Activated T-cell treated with anti-CD3 and anti-CD28 coated beads, Interleukin-2, amount 50 U/mL, for 4 hours (primary cell): ENCODE measurements at regions not wholly inside any gene's neighbourhood (a gene's known extent, or its start where the extent isn't known, plus 50 kb on each side); places are given as distances from the start of the nearest gene placed in this dataset.

Experiments
- ATAC-seq, 2 donors: fragments of 200-7000 bp; cut with Tn5 transposase; one replicate each; pipeline ENCODE4 v1.10.0; 2021
- DNase-seq: peaks from one replicate; pipeline ENCODE4 v3.0.0-alpha.2; 2020
- H3K27me3 Mint-ChIP-seq: one replicate; pipeline ENCODE4 v1.8.0; 2021; ENCODE audit warnings: low read depth, mixed read lengths
- H3K36me3 Mint-ChIP-seq: one replicate; pipeline ENCODE4 v1.8.0; 2022; ENCODE audit warnings: mixed read lengths; ENCODE audit not compliant: insufficient read depth
- H3K4me1 Mint-ChIP-seq: one replicate; pipeline ENCODE4 v1.8.0; 2021; ENCODE audit warnings: low read depth, mixed read lengths
- H3K4me3 Mint-ChIP-seq: one replicate; pipeline ENCODE4 v1.8.0; 2021; ENCODE audit warnings: mild to moderate bottlenecking, moderate library complexity, mixed read lengths
- H3K9me3 Mint-ChIP-seq: one replicate; pipeline ENCODE4 v1.8.0; 2021; ENCODE audit warnings: mixed read lengths

- Mint-ChIP-seq H3K4me1 (peaks cover 2% of the 10 kb centered on the region), H3K4me3 (no peak overlapping the region), H3K36me3 (no peaks in the 10 kb centered on the region), H3K27me3 (peaks cover 12% of the 10 kb centered on the region), H3K9me3 (no peaks in the 10 kb centered on the region)
- DNase-seq, result no peak
- ATAC-seq, result no peak
Observed at GRCh38 chr2:64861452-64862397, 127.5 kb upstream of the SLC1A4 start.

GRCh38 chr2:64862623-64863022 lies 126.6 kb upstream of the SLC1A4 start:
- no peak for ATAC-seq
- DNase-seq, result no peak
- Mint-ChIP-seq H3K9me3 (no peaks in the 10 kb centered on the region), H3K27me3 (peaks cover 14% of the 10 kb centered on the region), H3K36me3 (no peaks in the 10 kb centered on the region), H3K4me3 (no peak overlapping the region), H3K4me1 (peaks cover 2% of the 10 kb centered on the region)

- H3K36me3 Mint-ChIP-seq, result no peaks in the 10 kb centered on the region
- ATAC-seq, result no peak
Observed at GRCh38 chr2:64863097-64863820, 125.9 kb upstream of the SLC1A4 start.

GRCh38 chr2:64865073-64865830 lies 123.9 kb upstream of the SLC1A4 start:
- H3K4me3 Mint-ChIP-seq, result peak overlapping the region; percentile 73
- H3K4me1 Mint-ChIP-seq, result no peaks in the 10 kb centered on the region
- DNase-seq (peak; percentile 52), ATAC-seq (peak; percentile 79 to 85)
- peaks cover 5% of the 10 kb centered on the region for H3K27me3 Mint-ChIP-seq
- H3K9me3 Mint-ChIP-seq, result no peaks in the 10 kb centered on the region
- H3K36me3 Mint-ChIP-seq, result no peaks in the 10 kb centered on the region

More at GRCh38 chr2:64863097-64863820, 125.9 kb upstream of the SLC1A4 start:
- no peak for DNase-seq
- Mint-ChIP-seq H3K27me3 (peaks cover 14% of the 10 kb centered on the region), H3K4me3 (no peak overlapping the region), H3K4me1 (peaks cover 2% of the 10 kb centered on the region), H3K9me3 (no peaks in the 10 kb centered on the region)

GRCh38 chr2:64865831-64866345 lies 123.3 kb upstream of the SLC1A4 start:
- Mint-ChIP-seq H3K36me3 (no peaks in the 10 kb centered on the region), H3K27me3 (peaks cover 5% of the 10 kb centered on the region), H3K4me3 (peak overlapping the region; percentile 26), H3K4me1 (no peaks in the 10 kb centered on the region), H3K9me3 (no peaks in the 10 kb centered on the region)
- no peak for ATAC-seq
- no peak for DNase-seq

- Mint-ChIP-seq H3K4me1 (no peaks in the 10 kb centered on the region), H3K9me3 (no peaks in the 10 kb centered on the region), H3K36me3 (no peaks in the 10 kb centered on the region), H3K4me3 (peak overlapping the region; percentile 5), H3K27me3 (peaks cover 5% of the 10 kb centered on the region)
- ATAC-seq, result no peak
- DNase-seq, result no peak
Observed at GRCh38 chr2:64866797-64867196, 122.4 kb upstream of the SLC1A4 start.

- peaks cover 5% of the 10 kb centered on the region for H3K27me3 Mint-ChIP-seq
- no peaks in the 10 kb centered on the region for H3K4me1 Mint-ChIP-seq
- H3K4me3 Mint-ChIP-seq, result no peak overlapping the region
- ATAC-seq, result no peak
- DNase-seq, result no peak
- no peaks in the 10 kb centered on the region for H3K9me3 Mint-ChIP-seq
- no peaks in the 10 kb centered on the region for H3K36me3 Mint-ChIP-seq
Observed at GRCh38 chr2:64867253-64867996, 121.8 kb upstream of the SLC1A4 start.

- no peak for DNase-seq
- peaks cover 6% of the 10 kb centered on the region for H3K4me1 Mint-ChIP-seq
Observed at GRCh38 chr2:64869126-64869525, 120.1 kb upstream of the SLC1A4 start.

GRCh38 chr2:64873472-64873924 lies 115.7 kb upstream of the SLC1A4 start:
- DNase-seq (peak; percentile 79), ATAC-seq (peak; percentile 82 to 83)
- no peaks in the 10 kb centered on the region for H3K9me3 Mint-ChIP-seq
- H3K4me1 Mint-ChIP-seq, result peaks cover 6% of the 10 kb centered on the region
- H3K4me3 Mint-ChIP-seq, result no peak overlapping the region
- peaks cover 4% of the 10 kb centered on the region for H3K27me3 Mint-ChIP-seq
- no peaks in the 10 kb centered on the region for H3K36me3 Mint-ChIP-seq

More at GRCh38 chr2:64869126-64869525, 120.1 kb upstream of the SLC1A4 start:
- H3K4me3 Mint-ChIP-seq, result no peak overlapping the region
- H3K9me3 Mint-ChIP-seq, result no peaks in the 10 kb centered on the region
- H3K27me3 Mint-ChIP-seq, result peaks cover 5% of the 10 kb centered on the region
- no peaks in the 10 kb centered on the region for H3K36me3 Mint-ChIP-seq
- ATAC-seq, result no peak

- DNase-seq (no peak), ATAC-seq (no peak)
- Mint-ChIP-seq H3K4me1 (peaks cover 6% of the 10 kb centered on the region), H3K27me3 (peaks cover 4% of the 10 kb centered on the region), H3K4me3 (no peak overlapping the region), H3K36me3 (no peaks in the 10 kb centered on the region), H3K9me3 (no peaks in the 10 kb centered on the region)
Observed at GRCh38 chr2:64874593-64874992, 114.6 kb upstream of the SLC1A4 start.

- Mint-ChIP-seq H3K27me3 (peaks cover 4% of the 10 kb centered on the region), H3K4me1 (peaks cover 6% of the 10 kb centered on the region), H3K4me3 (no peak overlapping the region), H3K36me3 (no peaks in the 10 kb centered on the region), H3K9me3 (no peaks in the 10 kb centered on the region)
- ATAC-seq (no peak), DNase-seq (no peak)
Observed at GRCh38 chr2:64875368-64875767, 113.8 kb upstream of the SLC1A4 start.

GRCh38 chr2:64876137-64876647 lies 113.0 kb upstream of the SLC1A4 start:
- Mint-ChIP-seq H3K4me1 (peaks cover 6% of the 10 kb centered on the region), H3K9me3 (no peaks in the 10 kb centered on the region), H3K36me3 (no peaks in the 10 kb centered on the region), H3K4me3 (no peak overlapping the region), H3K27me3 (peaks cover 4% of the 10 kb centered on the region)
- DNase-seq (no peak), ATAC-seq (no peak)

- Mint-ChIP-seq H3K9me3 (no peaks in the 10 kb centered on the region), H3K36me3 (no peaks in the 10 kb centered on the region), H3K27me3 (peaks cover 4% of the 10 kb centered on the region), H3K4me3 (no peak overlapping the region), H3K4me1 (no peaks in the 10 kb centered on the region)
- no peak for ATAC-seq
- no peak for DNase-seq
Observed at GRCh38 chr2:64879745-64880144, 109.5 kb upstream of the SLC1A4 start.
